ENCODE measurements at regions not wholly inside any gene's neighbourhood (a gene's known extent, or its start where the extent isn't known, plus 50 kb on each side); places are given as distances from the start of the nearest gene placed in this dataset.

DNA sequence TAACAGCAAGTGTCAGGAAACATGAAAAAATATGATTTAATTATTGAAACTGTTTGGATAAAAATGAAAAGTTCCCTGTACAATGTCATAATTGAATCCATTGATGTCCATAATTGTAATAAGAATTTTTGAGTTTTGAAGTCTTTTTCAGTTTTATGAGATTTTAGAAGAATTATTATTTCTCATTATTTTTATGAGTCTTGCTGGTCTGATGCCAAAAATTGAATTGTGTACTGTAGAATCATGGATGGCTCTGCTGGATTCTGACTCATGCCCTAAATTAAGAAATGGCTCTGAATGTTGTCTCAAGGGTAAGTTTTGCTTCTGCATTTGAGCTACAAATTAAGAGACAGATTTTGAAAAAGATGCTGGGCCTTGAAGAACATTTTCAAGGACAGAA is 132.8 kb upstream of the MAP9 start:
- no peaks in the 10 kb centered on the region for H3K27me3 ChIP-seq
- intact Hi-C loops (cut with DNase I; ENCODE audit: low total_unique reads): no loop called here
- H3K4me3 ChIP-seq: no peak overlapping the region
- no peak for DNase-seq
- H3K9me3 ChIP-seq: no peaks in the 10 kb centered on the region
- TF ChIP-seq, protein P1, sequence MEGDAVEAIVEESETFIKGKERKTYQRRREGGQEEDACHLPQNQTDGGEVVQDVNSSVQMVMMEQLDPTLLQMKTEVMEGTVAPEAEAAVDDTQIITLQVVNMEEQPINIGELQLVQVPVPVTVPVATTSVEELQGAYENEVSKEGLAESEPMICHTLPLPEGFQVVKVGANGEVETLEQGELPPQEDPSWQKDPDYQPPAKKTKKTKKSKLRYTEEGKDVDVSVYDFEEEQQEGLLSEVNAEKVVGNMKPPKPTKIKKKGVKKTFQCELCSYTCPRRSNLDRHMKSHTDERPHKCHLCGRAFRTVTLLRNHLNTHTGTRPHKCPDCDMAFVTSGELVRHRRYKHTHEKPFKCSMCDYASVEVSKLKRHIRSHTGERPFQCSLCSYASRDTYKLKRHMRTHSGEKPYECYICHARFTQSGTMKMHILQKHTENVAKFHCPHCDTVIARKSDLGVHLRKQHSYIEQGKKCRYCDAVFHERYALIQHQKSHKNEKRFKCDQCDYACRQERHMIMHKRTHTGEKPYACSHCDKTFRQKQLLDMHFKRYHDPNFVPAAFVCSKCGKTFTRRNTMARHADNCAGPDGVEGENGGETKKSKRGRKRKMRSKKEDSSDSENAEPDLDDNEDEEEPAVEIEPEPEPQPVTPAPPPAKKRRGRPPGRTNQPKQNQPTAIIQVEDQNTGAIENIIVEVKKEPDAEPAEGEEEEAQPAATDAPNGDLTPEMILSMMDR (IDR thresholded peaks at IDR 0.05): no peak
- TF ChIP-seq POLR2A (IDR thresholded peaks at IDR 0.05): no peak
- H3K27ac ChIP-seq: no peak overlapping the region
- H3K36me3 ChIP-seq (ENCODE audit: low read depth, missing control alignments): no peaks in the 10 kb centered on the region
- H3K4me1 ChIP-seq: no peaks in the 10 kb centered on the region

DNA sequence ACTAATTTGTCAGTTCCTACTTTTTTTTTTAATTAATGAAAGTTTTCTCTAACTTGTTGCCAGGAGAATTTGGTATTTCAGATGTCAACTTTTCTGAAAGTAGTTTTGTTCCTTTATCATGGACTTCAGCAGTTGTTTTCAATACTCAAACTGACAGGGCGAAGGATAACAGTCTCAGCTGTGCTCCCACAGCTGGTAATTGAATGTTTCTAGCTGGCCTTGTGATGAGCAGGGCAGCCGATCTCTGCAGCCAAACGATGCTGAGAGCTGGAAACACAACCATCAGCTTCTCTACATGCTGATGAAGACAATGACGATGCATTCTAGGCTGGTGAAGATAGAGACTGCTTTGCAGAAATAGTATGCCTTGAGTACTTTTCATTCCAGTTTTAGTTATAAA is 130.0 kb upstream of the MAP9 start:
- Histone ChIP-seq H3K27ac (no peak overlapping the region), H3K9me3 (no peaks in the 10 kb centered on the region)

DNA sequence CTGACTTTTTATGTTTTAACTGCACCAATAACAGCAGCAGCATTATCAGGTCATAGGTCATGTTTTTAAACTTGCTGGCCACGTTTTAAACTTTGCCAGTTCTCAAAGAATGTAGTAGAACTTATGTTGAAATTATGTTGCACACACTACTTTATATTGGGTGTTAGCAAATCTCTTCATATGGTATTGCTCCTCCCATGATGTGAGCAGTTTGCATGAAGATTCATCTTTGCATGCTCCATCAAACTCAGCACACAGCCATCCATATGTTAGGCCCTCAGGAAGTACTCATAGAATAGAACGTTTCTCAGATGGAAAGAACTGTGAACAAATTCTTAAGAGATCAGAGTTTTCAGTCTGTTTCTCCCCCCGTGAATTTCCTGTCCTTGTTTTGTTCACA is 128.6 kb upstream of the MAP9 start:
- no peak for DNase-seq
- TF ChIP-seq POLR2A (IDR thresholded peaks at IDR 0.05): no peak
- TF ChIP-seq, protein P1 (IDR thresholded peaks at IDR 0.05): no peak
- H3K9me3 ChIP-seq: no peaks in the 10 kb centered on the region
- H3K4me1 ChIP-seq: no peaks in the 10 kb centered on the region
- WGBS, 2 donors: 51 to 59% methylated on average over 3 of the region's 3 CpGs
- H3K27ac ChIP-seq: no peak overlapping the region
- H3K36me3 ChIP-seq (ENCODE audit: low read depth, missing control alignments): no peaks in the 10 kb centered on the region
- intact Hi-C loops (cut with DNase I; ENCODE audit: low total_unique reads): no loop called here
- no peaks in the 10 kb centered on the region for H3K27me3 ChIP-seq
- H3K4me3 ChIP-seq: no peak overlapping the region

More for the DNA sequence above, 130.0 kb upstream of the MAP9 start:
- DNase-seq: no peak
- Histone ChIP-seq H3K27me3 (no peaks in the 10 kb centered on the region), H3K36me3 (ENCODE audit: low read depth, missing control alignments) (no peaks in the 10 kb centered on the region), H3K4me3 (no peak overlapping the region), H3K4me1 (no peaks in the 10 kb centered on the region)
- TF ChIP-seq, protein P1 (IDR thresholded peaks at IDR 0.05): no peak
- no peak for TF ChIP-seq POLR2A (IDR thresholded peaks at IDR 0.05)
- intact Hi-C loops (cut with DNase I; ENCODE audit: low total_unique reads): no loop called here
- 33 to 58% methylated on average over 4 of the region's 4 CpGs for WGBS, 2 donors

DNA sequence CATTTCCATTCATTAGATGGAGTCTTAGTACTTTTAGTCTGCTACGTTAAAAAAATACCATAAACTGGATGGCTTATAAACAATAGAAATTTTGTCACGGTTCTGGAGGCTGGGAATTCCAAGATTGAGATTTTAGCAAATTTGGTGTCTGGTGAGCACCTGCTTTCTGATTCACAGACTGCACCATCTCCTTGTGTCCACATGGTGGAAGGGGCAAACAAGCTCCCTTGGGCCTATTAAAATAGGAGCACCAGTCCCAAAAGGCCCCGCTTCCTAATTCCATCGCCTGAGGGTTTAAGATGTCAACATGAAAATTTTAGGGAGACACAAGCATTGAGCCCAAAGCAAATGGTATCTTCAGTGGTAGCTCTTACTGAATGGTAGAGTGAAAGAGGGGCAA is 120.5 kb upstream of the MAP9 start:
- intact Hi-C loops (cut with DNase I; ENCODE audit: low total_unique reads): no loop called here
- Histone ChIP-seq H3K4me3 (no peak overlapping the region), H3K36me3 (ENCODE audit: low read depth, missing control alignments) (no peaks in the 10 kb centered on the region), H3K27ac (no peak overlapping the region), H3K9me3 (no peaks in the 10 kb centered on the region), H3K27me3 (no peaks in the 10 kb centered on the region), H3K4me1 (no peaks in the 10 kb centered on the region)
- WGBS, 2 donors: 86 to 89% methylated on average over 4 of the region's 4 CpGs
- DNase-seq: no peak
- TF ChIP-seq, protein P1 (IDR thresholded peaks at IDR 0.05): no peak
- TF ChIP-seq POLR2A (IDR thresholded peaks at IDR 0.05): no peak

DNA sequence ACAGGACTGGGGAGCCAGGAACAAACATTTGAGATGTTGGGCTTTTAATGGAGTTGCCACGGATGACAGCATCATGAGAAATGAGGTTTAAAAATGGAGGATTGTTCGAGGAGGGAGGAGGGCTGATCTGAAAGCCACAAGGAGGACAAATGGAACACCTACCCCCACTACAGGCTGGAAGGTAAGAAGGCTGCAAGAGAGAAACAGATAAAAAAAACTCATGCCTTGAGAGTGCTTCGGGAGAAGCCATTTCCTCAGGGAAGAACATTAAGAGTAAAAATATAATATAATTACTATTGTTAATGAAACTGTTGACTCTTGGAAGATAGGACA is 119.5 kb upstream of the MAP9 start:
- H3K9me3 ChIP-seq: no peaks in the 10 kb centered on the region
- H3K4me1 ChIP-seq: no peaks in the 10 kb centered on the region
- 64 to 69% methylated on average over 3 of the region's 3 CpGs for WGBS, 2 donors
- H3K36me3 ChIP-seq (ENCODE audit: low read depth, missing control alignments): no peaks in the 10 kb centered on the region
- no peak overlapping the region for H3K4me3 ChIP-seq
- H3K27me3 ChIP-seq: no peaks in the 10 kb centered on the region
- no peak overlapping the region for H3K27ac ChIP-seq
- no peak for DNase-seq
- intact Hi-C loops (cut with DNase I; ENCODE audit: low total_unique reads): no loop called here
- TF ChIP-seq POLR2A (IDR thresholded peaks at IDR 0.05): no peak
- TF ChIP-seq, protein P1 (IDR thresholded peaks at IDR 0.05): no peak
